ENCODE measurements at regions not wholly inside any gene's neighbourhood (a gene's known extent, or its start where the extent isn't known, plus 50 kb on each side); places are given as distances from the start of the nearest gene placed in this dataset.

DNA sequence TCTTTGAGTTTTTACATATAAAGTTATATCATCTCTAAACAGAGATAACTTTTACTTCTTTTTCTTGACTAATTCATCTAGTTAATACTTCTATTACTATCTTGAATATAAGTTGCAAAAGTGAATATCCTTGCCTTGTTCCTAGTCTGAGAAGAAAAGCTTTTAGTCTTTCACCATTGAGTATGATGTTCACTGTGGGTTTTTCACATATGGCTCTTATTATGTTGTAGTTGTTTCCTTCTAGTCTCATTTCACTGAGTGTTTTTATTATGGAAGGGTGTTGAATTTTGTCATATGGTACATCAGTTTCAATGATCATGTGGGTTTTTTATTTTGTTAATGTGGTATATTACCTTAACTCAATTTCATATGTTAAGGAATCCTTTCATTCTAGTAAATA lies 488.3 kb downstream of the COL12A1 start:
- TF ChIP-seq, protein P1, sequence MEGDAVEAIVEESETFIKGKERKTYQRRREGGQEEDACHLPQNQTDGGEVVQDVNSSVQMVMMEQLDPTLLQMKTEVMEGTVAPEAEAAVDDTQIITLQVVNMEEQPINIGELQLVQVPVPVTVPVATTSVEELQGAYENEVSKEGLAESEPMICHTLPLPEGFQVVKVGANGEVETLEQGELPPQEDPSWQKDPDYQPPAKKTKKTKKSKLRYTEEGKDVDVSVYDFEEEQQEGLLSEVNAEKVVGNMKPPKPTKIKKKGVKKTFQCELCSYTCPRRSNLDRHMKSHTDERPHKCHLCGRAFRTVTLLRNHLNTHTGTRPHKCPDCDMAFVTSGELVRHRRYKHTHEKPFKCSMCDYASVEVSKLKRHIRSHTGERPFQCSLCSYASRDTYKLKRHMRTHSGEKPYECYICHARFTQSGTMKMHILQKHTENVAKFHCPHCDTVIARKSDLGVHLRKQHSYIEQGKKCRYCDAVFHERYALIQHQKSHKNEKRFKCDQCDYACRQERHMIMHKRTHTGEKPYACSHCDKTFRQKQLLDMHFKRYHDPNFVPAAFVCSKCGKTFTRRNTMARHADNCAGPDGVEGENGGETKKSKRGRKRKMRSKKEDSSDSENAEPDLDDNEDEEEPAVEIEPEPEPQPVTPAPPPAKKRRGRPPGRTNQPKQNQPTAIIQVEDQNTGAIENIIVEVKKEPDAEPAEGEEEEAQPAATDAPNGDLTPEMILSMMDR (IDR thresholded peaks at IDR 0.05): no peak
- TF ChIP-seq POLR2A (IDR thresholded peaks at IDR 0.05): no peak
